HG02763 (cell line): ENCODE measurements at regions not wholly inside any gene's neighbourhood (a gene's known extent, or its start where the extent isn't known, plus 50 kb on each side); places are given as distances from the start of the nearest gene placed in this dataset.

Experiments
- ATAC-seq: cut with Tn5 transposase; IDR thresholded peaks from one replicate; pipeline ENCODE4 v1.9.1; 2021; ENCODE audit warnings: mild to moderate bottlenecking, moderate library complexity; ENCODE audit not compliant: unreplicated experiment

- no peak for ATAC-seq
Measured at GRCh38 chr16:80198311-80199299, 342.2 kb upstream of the DYNLRB2 start.

- no peak for ATAC-seq
Measured at GRCh38 chr16:80197741-80198201, 343.0 kb upstream of the DYNLRB2 start.

GRCh38 chr16:80191928-80192327 lies 348.9 kb upstream of the DYNLRB2 start:
- ATAC-seq = no peak

- no peak for ATAC-seq
Measured at GRCh38 chr16:80189476-80190175, 351.2 kb upstream of the DYNLRB2 start.

- ATAC-seq = no peak
Measured at GRCh38 chr16:80176114-80176513, 364.7 kb upstream of the DYNLRB2 start.

- no peak for ATAC-seq
Measured at GRCh38 chr16:80175011-80175410, 365.8 kb upstream of the DYNLRB2 start.

- no peak for ATAC-seq
Measured at GRCh38 chr16:80174416-80174815, 366.4 kb upstream of the DYNLRB2 start.

- no peak for ATAC-seq
Measured at GRCh38 chr16:80171746-80172145, 369.0 kb upstream of the DYNLRB2 start.

GRCh38 chr16:80171199-80171598 lies 369.6 kb upstream of the DYNLRB2 start:
- no peak for ATAC-seq

GRCh38 chr16:80167657-80168390 lies 373.0 kb upstream of the DYNLRB2 start:
- ATAC-seq = no peak

GRCh38 chr16:80166082-80166481 lies 374.7 kb upstream of the DYNLRB2 start:
- no peak for ATAC-seq

- no peak for ATAC-seq
Measured at GRCh38 chr16:80164966-80165550, 375.7 kb upstream of the DYNLRB2 start.

GRCh38 chr16:80163339-80163738 lies 377.5 kb upstream of the DYNLRB2 start:
- no peak for ATAC-seq

- no peak for ATAC-seq
Measured at GRCh38 chr16:80161799-80162739, 378.7 kb upstream of the DYNLRB2 start.

- no peak for ATAC-seq
Measured at GRCh38 chr16:80158766-80159165, 382.0 kb upstream of the DYNLRB2 start.

GRCh38 chr16:80151722-80152111 lies 389.1 kb upstream of the DYNLRB2 start:
- ATAC-seq = no peak

- ATAC-seq = no peak
Measured at GRCh38 chr16:80150978-80151721, 389.6 kb upstream of the DYNLRB2 start.

- ATAC-seq = no peak
Measured at GRCh38 chr16:80148826-80149225, 392.0 kb upstream of the DYNLRB2 start.

- ATAC-seq = no peak
Measured at GRCh38 chr16:80147026-80147655, 393.7 kb upstream of the DYNLRB2 start.
